SK-N-SH (cell line): ENCODE measurements at regions not wholly inside any gene's neighbourhood (a gene's known extent, or its start where the extent isn't known, plus 50 kb on each side); places are given as distances from the start of the nearest gene placed in this dataset.

Source experiments
- CTCF ChIA-PET: fragments of 300-600, 350-600 bp; formaldehyde crosslinking; extraction: SDS; loops from one replicate; lab custom pipeline; 2021; lab: Yijun Ruan, JAX
- POLR2A ChIA-PET: fragments of 350-600 bp; sonication (Branson Sonifier 250); formaldehyde crosslinking; extraction: SDS; loops from one replicate; lab custom pipeline; 2020; ENCODE audit warnings: antibody characterized with exemption, inconsistent platforms; lab: Yijun Ruan, JAX
- DNase-seq: peaks from one replicate; pipeline ENCODE4 v3.0.0; 2012
- H2AFZ ChIP-seq: fragments of 200-600 bp; sonication (generic); 2 replicates; pipeline ENCODE4 v1.8.1; 2016; ENCODE audit warnings: antibody characterized with exemption, mild to moderate bottlenecking, low read depth
- H3F3A ChIP-seq: fragments of 200-600 bp; sonication (generic); replicated peaks from 2 replicates; pipeline ENCODE3; 2016; ENCODE audit warnings: antibody characterized with exemption, mild to moderate bottlenecking; ENCODE audit not compliant: insufficient read depth
- H3K27ac ChIP-seq, 2 experiments: fragments of 200-500 bp in 1 of 2; fragments of 200-600 bp in 1 of 2; sonication (Bioruptor generic) in 1 of 2; sonication (generic), shearing (Covaris generic) in 1 of 2; 2 replicates each; pipeline versions ENCODE4 v1.5.1 to v1.6.1; 2014 to 2016; ENCODE audit warnings: low read depth in 2 of 2, inconsistent platforms in 1 of 2, low read length in 1 of 2, mild to moderate bottlenecking in 1 of 2, mixed read lengths in 1 of 2
- H3K27me3 ChIP-seq: fragments of 200-600 bp; sonication (generic), shearing (Covaris generic); 2 replicates; pipeline ENCODE4 v1.6.1; 2016; ENCODE audit warnings: mixed run types; ENCODE audit not compliant: insufficient read depth
- H3K36me3 ChIP-seq, 2 experiments: fragments of 200-500 bp in 1 of 2; fragments of 200-600 bp in 1 of 2; sonication (Bioruptor generic) in 1 of 2; sonication (generic) in 1 of 2; replicated peaks in 1 of 2; 2 replicates each; pipeline versions ENCODE3 to v1.5.1; 2014 to 2016; ENCODE audit warnings: low read length in 1 of 2, mild to moderate bottlenecking in 1 of 2; ENCODE audit not compliant: insufficient read depth in 2 of 2, control insufficient read depth in 1 of 2
- H3K4me1 ChIP-seq, 2 experiments: fragments of 200-500 bp in 1 of 2; fragments of 200-600 bp in 1 of 2; sonication (Bioruptor generic) in 1 of 2; sonication (generic), shearing (Covaris generic) in 1 of 2; 2 replicates each; pipeline versions ENCODE4 v1.5.1 to v1.6.1; 2014 to 2016; ENCODE audit warnings: low read depth in 1 of 2, low read length in 1 of 2, mixed run types in 1 of 2; ENCODE audit not compliant: insufficient read depth in 2 of 2, control insufficient read depth in 1 of 2
- H3K4me2 ChIP-seq: fragments of 200-600 bp; sonication (generic), shearing (Covaris generic); 2 replicates; pipeline ENCODE4 v1.6.1; 2017; ENCODE audit warnings: mixed run types
- H3K4me3 ChIP-seq, 2 experiments: fragments of 200-500 bp in 1 of 2; fragments of 200-600 bp in 1 of 2; sonication (Bioruptor generic) in 1 of 2; sonication (generic), shearing (Covaris generic) in 1 of 2; 2 replicates each; pipeline versions ENCODE4 v1.5.1 to v1.8.1; 2014 to 2016; ENCODE audit warnings: low read depth in 2 of 2, inconsistent platforms in 1 of 2, low read length in 1 of 2, mild to moderate bottlenecking in 1 of 2, mixed read lengths in 1 of 2, moderate library complexity in 1 of 2
- H3K79me2 ChIP-seq: fragments of 200-600 bp; sonication (generic); 2 replicates; pipeline ENCODE4 v1.8.1; 2017; ENCODE audit warnings: mild to moderate bottlenecking; ENCODE audit not compliant: insufficient read depth
- H3K9ac ChIP-seq: fragments of 200-600 bp; sonication (generic); 2 replicates; pipeline ENCODE4 v1.6.1; 2017; ENCODE audit warnings: mixed run types
- H3K9me2 ChIP-seq: fragments of 200-600 bp; sonication (generic); 2 replicates; pipeline ENCODE4 v1.6.1; 2017; ENCODE audit warnings: mixed run types
- H3K9me3 ChIP-seq: fragments of 200-600 bp; sonication (generic); 2 replicates; pipeline ENCODE4 v1.6.1; 2017; ENCODE audit warnings: mixed run types, mild to moderate bottlenecking, moderate library complexity
- H4K20me1 ChIP-seq: fragments of 200-600 bp; sonication (generic); 2 replicates; pipeline ENCODE4 v1.6.1; 2017; ENCODE audit warnings: mild to moderate bottlenecking, mixed run types; ENCODE audit not compliant: insufficient read depth
- CTCF ChIP-seq: fragments of 200-600 bp; sonication (generic); IDR thresholded peaks from 2 replicates; pipeline ENCODE4 v1.6.1; 2017; ENCODE audit warnings: antibody characterized with exemption, mild to moderate bottlenecking, moderate library complexity
- EZH2phosphoT487 ChIP-seq: fragments of 200-600 bp; sonication (generic); IDR thresholded peaks from 2 replicates; pipeline ENCODE4 v1.6.1; 2017; ENCODE audit warnings: low read depth, mixed run types, mild to moderate bottlenecking, antibody characterized with exemption, moderate library complexity, borderline replicate concordance
- FOSL2 ChIP-seq: IDR thresholded peaks from 2 replicates; pipeline ENCODE4 v1.4.0; 2012; ENCODE audit warnings: low read depth, mild to moderate bottlenecking, moderate library complexity, borderline replicate concordance
- FOXJ3 ChIP-seq: sonication (generic); formaldehyde crosslinking; IDR thresholded peaks from 2 replicates; pipeline ENCODE4 v1.5.1; 2020; ENCODE audit warnings: mild to moderate bottlenecking, missing genetic modification reagents
- JUND ChIP-seq: IDR thresholded peaks from 2 replicates; pipeline ENCODE4 v1.4.0; 2012
- PBX3 ChIP-seq: IDR thresholded peaks from 2 replicates; pipeline ENCODE4; 2012
- RAD21 ChIP-seq: IDR thresholded peaks from 2 replicates; pipeline ENCODE4 v1.6.1; 2012; ENCODE audit warnings: mild to moderate bottlenecking, low read length
- RCOR1 ChIP-seq: fragments of 150-350 bp; IDR thresholded peaks from 2 replicates; pipeline ENCODE4 v1.6.1; 2017; ENCODE audit warnings: antibody characterized with exemption, low read length
- REST ChIP-seq: IDR thresholded peaks from 2 replicates; pipeline ENCODE4 v1.6.1; 2012; ENCODE audit warnings: mild to moderate bottlenecking, low read depth, low read length, moderate library complexity
- USF2 ChIP-seq: fragments of 150-350 bp; IDR thresholded peaks from 2 replicates; pipeline ENCODE4 v1.6.1; 2017; ENCODE audit warnings: antibody characterized with exemption, low read length, low read depth, borderline replicate concordance
- ZBTB33 ChIP-seq: IDR thresholded peaks from 2 replicates; pipeline ENCODE4 v1.4.0; 2012; ENCODE audit warnings: low read depth, borderline replicate concordance
- WGBS: methylation state at CpG from one replicate; pipeline ENCODE4 v1.1.6; 2017; ENCODE audit warnings: low lambda C conversion rate; 5-methylcytosine and 5-hydroxymethylcytosine counted together

- DNase-seq = no peak
- Histone ChIP-seq H3K9me3 (no peaks in the 10 kb centered on the region), H3K36me3 (no peaks in the 10 kb centered on the region), H3K27ac (no peak overlapping the region), H3K4me2 (no peak overlapping the region), H3K9me2 (no peaks in the 10 kb centered on the region), H2AFZ (no peak overlapping the region), H3K79me2 (no peaks in the 10 kb centered on the region), H3K9ac (no peak overlapping the region), H3K27me3 (peaks cover 96% of the 10 kb centered on the region), H4K20me1 (no peaks in the 10 kb centered on the region), H3K4me3 (no peak overlapping the region), H3K4me1 (no peaks in the 10 kb centered on the region), H3F3A (no peaks in the 10 kb centered on the region)
- POLR2A ChIA-PET = no interaction called here
- WGBS = 13% methylated on average over 18 of the region's 19 CpGs
- CTCF ChIA-PET = interaction anchor here (0.8 kb wide), 1 partner anchor 23 kb away, joined by 4 read pairs; no protein-coding TSS in a partner anchor
- TF ChIP-seq JUND (no peak), USF2 (no peak), EZH2phosphoT487 (no peak), CTCF (peak; percentile 29; the same call in 1 of the 2 replicates), RCOR1 (no peak), ZBTB33 (no peak)
Measured at GRCh38 chr6:28771401-28772267, 152.2 kb downstream of the TRIM27 start.

- POLR2A ChIA-PET = no interaction called here
- H4K20me1 ChIP-seq = no peaks in the 10 kb centered on the region
- H2AFZ ChIP-seq = no peak overlapping the region
- H3K9ac ChIP-seq = no peak overlapping the region
- no peak for DNase-seq
- no peaks in the 10 kb centered on the region for H3K79me2 ChIP-seq
- TF ChIP-seq EZH2phosphoT487 (peak; percentile 37; the same call in 1 of the 2 replicates), FOSL2 (no peak), FOXJ3 (CRISPR knock-in tag) (no peak), REST (no peak), PBX3 (no peak), RAD21 (no peak)
- no peaks in the 10 kb centered on the region for H3K9me2 ChIP-seq
- CTCF ChIA-PET = interaction anchor here (0.8 to 1.2 kb wide), 2 partner anchors 12 to 22 kb away, joined by 3 to 4 read pairs; no protein-coding TSS in a partner anchor
- no peaks in the 10 kb centered on the region for H3K36me3 ChIP-seq
- H3K27ac ChIP-seq = no peak overlapping the region
- no peaks in the 10 kb centered on the region for H3F3A ChIP-seq
- H3K27me3 ChIP-seq = peaks cover 96% of the 10 kb centered on the region
- H3K4me3 ChIP-seq = no peak overlapping the region
- 12% methylated on average over 31 of the region's 32 CpGs for WGBS
- H3K4me2 ChIP-seq = no peak overlapping the region
- no peaks in the 10 kb centered on the region for H3K4me1 ChIP-seq
- no peaks in the 10 kb centered on the region for H3K9me3 ChIP-seq
Measured at GRCh38 chr6:28772480-28773381, 151.1 kb downstream of the TRIM27 start.
